ENCODE measurements at regions not wholly inside any gene's neighbourhood (a gene's known extent, or its start where the extent isn't known, plus 50 kb on each side); places are given as distances from the start of the nearest gene placed in this dataset.

DNA sequence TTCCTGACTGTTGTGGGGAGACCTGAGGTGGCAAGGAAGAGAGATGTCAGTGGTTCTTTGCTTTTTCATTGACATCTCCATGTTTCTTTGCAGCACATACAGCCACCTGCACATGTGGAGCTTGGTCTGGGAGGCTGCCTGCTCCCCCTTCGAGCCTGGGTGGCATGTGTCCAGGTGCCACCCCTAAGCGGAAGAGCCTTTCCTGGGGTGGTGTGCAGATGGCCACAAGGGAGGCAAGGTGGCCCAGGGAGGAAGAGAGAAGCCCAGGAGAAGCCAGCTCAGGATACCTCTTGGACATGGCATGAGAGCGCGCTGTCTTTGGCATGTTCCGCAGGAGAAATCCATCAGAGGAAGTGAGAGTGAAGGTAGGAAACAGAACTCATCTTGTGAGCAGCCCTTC is 105.9 kb upstream of the NPTX2 start:
- H3K4me3 Mint-ChIP-seq: no peak overlapping the region
- Histone ChIP-seq H3K36me3 (ENCODE audit: insufficient read depth) (no peaks in the 10 kb centered on the region), H2AFZ (no peak overlapping the region), H4K20me1 (replicated peaks; ENCODE audit: insufficient read depth) (no peaks in the 10 kb centered on the region), H3K4me2 (no peak overlapping the region), H3F3A (replicated peaks; ENCODE audit: low read depth) (no peaks in the 10 kb centered on the region), H3K27ac (ENCODE audit: low read depth) (no peak overlapping the region), H3K9me2 (ENCODE audit: insufficient read depth) (no peaks in the 10 kb centered on the region), H3K27me3 (ENCODE audit: insufficient read depth) (no peaks in the 10 kb centered on the region), H3K4me3 (no peak overlapping the region), H3K4me1 (ENCODE audit: insufficient read depth) (no peaks in the 10 kb centered on the region), H3K79me2 (replicated peaks; ENCODE audit: insufficient read depth) (no peaks in the 10 kb centered on the region)
- peaks cover 1% of the 10 kb centered on the region for H3K27me3 Mint-ChIP-seq (ENCODE audit: insufficient read depth, low read depth, poor library complexity)
- ATAC-seq (no peak), DNase-seq (ENCODE audit: low spot score) (no peak)
- no peaks in the 10 kb centered on the region for H3K36me3 Mint-ChIP-seq (ENCODE audit: low read depth)
- peaks cover 6% of the 10 kb centered on the region; the same call in 2 of the 3 replicates for H3K9me3 Mint-ChIP-seq
- no peak overlapping the region for H3K27ac Mint-ChIP-seq
- TF ChIP-seq ZNF331 (CRISPR knock-in tag; IDR thresholded peaks at IDR 0.05; ENCODE audit: low read depth) (no peak), POLR2AphosphoS5 (IDR thresholded peaks at IDR 0.05; ENCODE audit: low read depth) (no peak), EZH2phosphoT487 (IDR thresholded peaks at IDR 0.05; ENCODE audit: unreplicated experiment) (no peak), EZH2 (IDR thresholded peaks at IDR 0.05; ENCODE audit: low read depth, unreplicated experiment) (no peak), STAT1 (IDR thresholded peaks at IDR 0.05; ENCODE audit: unreplicated experiment) (no peak), JUNB (IDR thresholded peaks at IDR 0.05; ENCODE audit: unreplicated experiment) (no peak), NANOG (IDR thresholded peaks at IDR 0.05; ENCODE audit: borderline replicate concordance) (no peak)
- TF ChIP-seq, protein P1, sequence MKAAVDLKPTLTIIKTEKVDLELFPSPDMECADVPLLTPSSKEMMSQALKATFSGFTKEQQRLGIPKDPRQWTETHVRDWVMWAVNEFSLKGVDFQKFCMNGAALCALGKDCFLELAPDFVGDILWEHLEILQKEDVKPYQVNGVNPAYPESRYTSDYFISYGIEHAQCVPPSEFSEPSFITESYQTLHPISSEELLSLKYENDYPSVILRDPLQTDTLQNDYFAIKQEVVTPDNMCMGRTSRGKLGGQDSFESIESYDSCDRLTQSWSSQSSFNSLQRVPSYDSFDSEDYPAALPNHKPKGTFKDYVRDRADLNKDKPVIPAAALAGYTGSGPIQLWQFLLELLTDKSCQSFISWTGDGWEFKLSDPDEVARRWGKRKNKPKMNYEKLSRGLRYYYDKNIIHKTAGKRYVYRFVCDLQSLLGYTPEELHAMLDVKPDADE (IDR thresholded peaks at IDR 0.05): no peak
- TF ChIP-seq, protein P2, sequence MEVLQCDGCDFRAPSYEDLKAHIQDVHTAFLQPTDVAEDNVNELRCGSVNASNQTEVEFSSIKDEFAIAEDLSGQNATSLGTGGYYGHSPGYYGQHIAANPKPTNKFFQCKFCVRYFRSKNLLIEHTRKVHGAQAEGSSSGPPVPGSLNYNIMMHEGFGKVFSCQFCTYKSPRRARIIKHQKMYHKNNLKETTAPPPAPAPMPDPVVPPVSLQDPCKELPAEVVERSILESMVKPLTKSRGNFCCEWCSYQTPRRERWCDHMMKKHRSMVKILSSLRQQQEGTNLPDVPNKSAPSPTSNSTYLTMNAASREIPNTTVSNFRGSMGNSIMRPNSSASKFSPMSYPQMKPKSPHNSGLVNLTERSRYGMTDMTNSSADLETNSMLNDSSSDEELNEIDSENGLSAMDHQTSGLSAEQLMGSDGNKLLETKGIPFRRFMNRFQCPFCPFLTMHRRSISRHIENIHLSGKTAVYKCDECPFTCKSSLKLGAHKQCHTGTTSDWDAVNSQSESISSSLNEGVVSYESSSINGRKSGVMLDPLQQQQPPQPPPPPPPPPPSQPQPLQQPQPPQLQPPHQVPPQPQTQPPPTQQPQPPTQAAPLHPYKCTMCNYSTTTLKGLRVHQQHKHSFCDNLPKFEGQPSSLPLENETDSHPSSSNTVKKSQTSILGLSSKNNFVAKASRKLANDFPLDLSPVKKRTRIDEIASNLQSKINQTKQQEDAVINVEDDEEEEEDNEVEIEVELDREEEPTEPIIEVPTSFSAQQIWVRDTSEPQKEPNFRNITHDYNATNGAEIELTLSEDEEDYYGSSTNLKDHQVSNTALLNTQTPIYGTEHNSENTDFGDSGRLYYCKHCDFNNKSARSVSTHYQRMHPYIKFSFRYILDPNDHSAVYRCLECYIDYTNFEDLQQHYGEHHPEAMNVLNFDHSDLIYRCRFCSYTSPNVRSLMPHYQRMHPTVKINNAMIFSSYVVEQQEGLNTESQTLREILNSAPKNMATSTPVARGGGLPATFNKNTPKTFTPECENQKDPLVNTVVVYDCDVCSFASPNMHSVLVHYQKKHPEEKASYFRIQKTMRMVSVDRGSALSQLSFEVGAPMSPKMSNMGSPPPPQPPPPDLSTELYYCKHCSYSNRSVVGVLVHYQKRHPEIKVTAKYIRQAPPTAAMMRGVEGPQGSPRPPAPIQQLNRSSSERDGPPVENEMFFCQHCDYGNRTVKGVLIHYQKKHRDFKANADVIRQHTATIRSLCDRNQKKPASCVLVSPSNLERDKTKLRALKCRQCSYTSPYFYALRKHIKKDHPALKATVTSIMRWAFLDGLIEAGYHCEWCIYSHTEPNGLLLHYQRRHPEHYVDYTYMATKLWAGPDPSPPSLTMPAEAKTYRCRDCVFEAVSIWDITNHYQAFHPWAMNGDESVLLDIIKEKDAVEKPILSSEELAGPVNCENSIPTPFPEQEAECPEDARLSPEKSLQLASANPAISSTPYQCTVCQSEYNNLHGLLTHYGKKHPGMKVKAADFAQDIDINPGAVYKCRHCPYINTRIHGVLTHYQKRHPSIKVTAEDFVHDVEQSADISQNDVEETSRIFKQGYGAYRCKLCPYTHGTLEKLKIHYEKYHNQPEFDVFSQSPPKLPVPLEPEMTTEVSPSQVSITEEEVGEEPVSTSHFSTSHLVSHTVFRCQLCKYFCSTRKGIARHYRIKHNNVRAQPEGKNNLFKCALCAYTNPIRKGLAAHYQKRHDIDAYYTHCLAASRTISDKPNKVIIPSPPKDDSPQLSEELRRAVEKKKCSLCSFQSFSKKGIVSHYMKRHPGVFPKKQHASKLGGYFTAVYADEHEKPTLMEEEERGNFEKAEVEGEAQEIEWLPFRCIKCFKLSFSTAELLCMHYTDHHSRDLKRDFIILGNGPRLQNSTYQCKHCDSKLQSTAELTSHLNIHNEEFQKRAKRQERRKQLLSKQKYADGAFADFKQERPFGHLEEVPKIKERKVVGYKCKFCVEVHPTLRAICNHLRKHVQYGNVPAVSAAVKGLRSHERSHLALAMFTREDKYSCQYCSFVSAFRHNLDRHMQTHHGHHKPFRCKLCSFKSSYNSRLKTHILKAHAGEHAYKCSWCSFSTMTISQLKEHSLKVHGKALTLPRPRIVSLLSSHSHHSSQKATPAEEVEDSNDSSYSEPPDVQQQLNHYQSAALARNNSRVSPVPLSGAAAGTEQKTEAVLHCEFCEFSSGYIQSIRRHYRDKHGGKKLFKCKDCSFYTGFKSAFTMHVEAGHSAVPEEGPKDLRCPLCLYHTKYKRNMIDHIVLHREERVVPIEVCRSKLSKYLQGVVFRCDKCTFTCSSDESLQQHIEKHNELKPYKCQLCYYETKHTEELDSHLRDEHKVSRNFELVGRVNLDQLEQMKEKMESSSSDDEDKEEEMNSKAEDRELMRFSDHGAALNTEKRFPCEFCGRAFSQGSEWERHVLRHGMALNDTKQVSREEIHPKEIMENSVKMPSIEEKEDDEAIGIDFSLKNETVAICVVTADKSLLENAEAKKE (CRISPR knock-in tag; IDR thresholded peaks at IDR 0.05): no peak
- TF ChIP-seq, protein P3, sequence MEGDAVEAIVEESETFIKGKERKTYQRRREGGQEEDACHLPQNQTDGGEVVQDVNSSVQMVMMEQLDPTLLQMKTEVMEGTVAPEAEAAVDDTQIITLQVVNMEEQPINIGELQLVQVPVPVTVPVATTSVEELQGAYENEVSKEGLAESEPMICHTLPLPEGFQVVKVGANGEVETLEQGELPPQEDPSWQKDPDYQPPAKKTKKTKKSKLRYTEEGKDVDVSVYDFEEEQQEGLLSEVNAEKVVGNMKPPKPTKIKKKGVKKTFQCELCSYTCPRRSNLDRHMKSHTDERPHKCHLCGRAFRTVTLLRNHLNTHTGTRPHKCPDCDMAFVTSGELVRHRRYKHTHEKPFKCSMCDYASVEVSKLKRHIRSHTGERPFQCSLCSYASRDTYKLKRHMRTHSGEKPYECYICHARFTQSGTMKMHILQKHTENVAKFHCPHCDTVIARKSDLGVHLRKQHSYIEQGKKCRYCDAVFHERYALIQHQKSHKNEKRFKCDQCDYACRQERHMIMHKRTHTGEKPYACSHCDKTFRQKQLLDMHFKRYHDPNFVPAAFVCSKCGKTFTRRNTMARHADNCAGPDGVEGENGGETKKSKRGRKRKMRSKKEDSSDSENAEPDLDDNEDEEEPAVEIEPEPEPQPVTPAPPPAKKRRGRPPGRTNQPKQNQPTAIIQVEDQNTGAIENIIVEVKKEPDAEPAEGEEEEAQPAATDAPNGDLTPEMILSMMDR (conservative IDR thresholded peaks at IDR 0.05; ENCODE audit: low read depth in 2 of 2): no peak
- TF ChIP-seq, protein P4, sequence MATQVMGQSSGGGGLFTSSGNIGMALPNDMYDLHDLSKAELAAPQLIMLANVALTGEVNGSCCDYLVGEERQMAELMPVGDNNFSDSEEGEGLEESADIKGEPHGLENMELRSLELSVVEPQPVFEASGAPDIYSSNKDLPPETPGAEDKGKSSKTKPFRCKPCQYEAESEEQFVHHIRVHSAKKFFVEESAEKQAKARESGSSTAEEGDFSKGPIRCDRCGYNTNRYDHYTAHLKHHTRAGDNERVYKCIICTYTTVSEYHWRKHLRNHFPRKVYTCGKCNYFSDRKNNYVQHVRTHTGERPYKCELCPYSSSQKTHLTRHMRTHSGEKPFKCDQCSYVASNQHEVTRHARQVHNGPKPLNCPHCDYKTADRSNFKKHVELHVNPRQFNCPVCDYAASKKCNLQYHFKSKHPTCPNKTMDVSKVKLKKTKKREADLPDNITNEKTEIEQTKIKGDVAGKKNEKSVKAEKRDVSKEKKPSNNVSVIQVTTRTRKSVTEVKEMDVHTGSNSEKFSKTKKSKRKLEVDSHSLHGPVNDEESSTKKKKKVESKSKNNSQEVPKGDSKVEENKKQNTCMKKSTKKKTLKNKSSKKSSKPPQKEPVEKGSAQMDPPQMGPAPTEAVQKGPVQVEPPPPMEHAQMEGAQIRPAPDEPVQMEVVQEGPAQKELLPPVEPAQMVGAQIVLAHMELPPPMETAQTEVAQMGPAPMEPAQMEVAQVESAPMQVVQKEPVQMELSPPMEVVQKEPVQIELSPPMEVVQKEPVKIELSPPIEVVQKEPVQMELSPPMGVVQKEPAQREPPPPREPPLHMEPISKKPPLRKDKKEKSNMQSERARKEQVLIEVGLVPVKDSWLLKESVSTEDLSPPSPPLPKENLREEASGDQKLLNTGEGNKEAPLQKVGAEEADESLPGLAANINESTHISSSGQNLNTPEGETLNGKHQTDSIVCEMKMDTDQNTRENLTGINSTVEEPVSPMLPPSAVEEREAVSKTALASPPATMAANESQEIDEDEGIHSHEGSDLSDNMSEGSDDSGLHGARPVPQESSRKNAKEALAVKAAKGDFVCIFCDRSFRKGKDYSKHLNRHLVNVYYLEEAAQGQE (IDR thresholded peaks at IDR 0.05; ENCODE audit: unreplicated experiment): no peak
- H3K4me1 Mint-ChIP-seq: no peaks in the 10 kb centered on the region

Data from GM23338 (cell line).